Peyer's patch (tissue), 4 donors: ENCODE measurements at regions not wholly inside any gene's neighbourhood (a gene's known extent, or its start where the extent isn't known, plus 50 kb on each side); places are given as distances from the start of the nearest gene placed in this dataset.
A peak's percentile ranks its signal among the peaks of the same experiment; 100 is the strongest.

Experiments
- DNase-seq, 3 donors: peaks; one replicate each; pipeline ENCODE4 v3.0.0-alpha.2; 2017 to 2019
- H3K27ac ChIP-seq, 4 donors: fragments of 200-600 bp; sonication (generic); one replicate each; pipeline ENCODE4 v1.5.1; 2016 to 2019
- H3K27me3 ChIP-seq, 2 donors: fragments of 200-600 bp; sonication (generic); one replicate each; pipeline ENCODE4 v1.5.1; 2019
- H3K36me3 ChIP-seq, 3 donors: fragments of 200-600 bp; sonication (generic); one replicate each; pipeline ENCODE4 v1.5.1; 2016 to 2019
- H3K4me1 ChIP-seq, 4 donors: fragments of 200-600 bp; sonication (generic); one replicate each; pipeline ENCODE4 v1.5.1; 2016 to 2019
- H3K4me3 ChIP-seq, 4 donors: fragments of 200-600 bp; sonication (generic); 1 replicate in 3 of 4; 2 replicates in 1 of 4; pipeline ENCODE4 v1.5.1; 2016 to 2019; ENCODE audit warnings: mild to moderate bottlenecking in 1 of 4
- H3K9me3 ChIP-seq, 4 donors: fragments of 200-600 bp; sonication (generic); one replicate each; pipeline ENCODE4 v1.5.1; 2016 to 2019; ENCODE audit warnings: mild to moderate bottlenecking in 1 of 4
- POLR2A ChIP-seq, 2 donors: fragments of 450-650 bp; IDR thresholded peaks; one replicate each; pipeline ENCODE4 v1.5.1; 2017; ENCODE audit warnings: antibody characterized with exemption in 2 of 2, mild to moderate bottlenecking in 2 of 2, moderate library complexity in 2 of 2
- TF ChIP-seq, protein P1 (sequence below), 6 experiments: fragments of 450-650 bp in 4 of 6; fragments of 200-600 bp in 2 of 6; sonication (generic) in 1 of 6; IDR thresholded peaks; one replicate each; pipeline ENCODE4 v1.5.1; 2017 to 2019; ENCODE audit warnings: antibody characterized with exemption in 6 of 6, mild to moderate bottlenecking in 3 of 6, moderate library complexity in 1 of 6

DNA sequence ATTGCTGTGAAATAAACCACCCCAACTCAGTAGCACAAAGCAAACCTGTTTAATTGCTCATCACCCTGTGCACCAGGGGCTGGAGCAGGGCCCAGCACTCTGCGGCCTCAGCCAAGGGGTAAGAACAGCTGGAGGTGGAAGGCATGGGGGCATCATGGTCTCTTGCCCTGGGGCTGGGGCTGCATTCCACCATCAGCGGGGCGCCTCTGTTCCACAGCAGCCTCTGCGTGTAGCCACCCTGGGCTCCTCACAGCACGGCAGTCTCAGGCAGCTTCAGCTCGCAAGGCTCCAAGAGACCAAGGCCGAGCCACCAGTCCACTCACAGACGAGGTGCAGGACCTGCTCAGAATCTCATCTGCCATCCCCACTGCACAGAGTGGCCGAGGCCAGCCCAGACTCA is 630.7 kb downstream of the TBC1D22A start:
- TF ChIP-seq, protein P1, sequence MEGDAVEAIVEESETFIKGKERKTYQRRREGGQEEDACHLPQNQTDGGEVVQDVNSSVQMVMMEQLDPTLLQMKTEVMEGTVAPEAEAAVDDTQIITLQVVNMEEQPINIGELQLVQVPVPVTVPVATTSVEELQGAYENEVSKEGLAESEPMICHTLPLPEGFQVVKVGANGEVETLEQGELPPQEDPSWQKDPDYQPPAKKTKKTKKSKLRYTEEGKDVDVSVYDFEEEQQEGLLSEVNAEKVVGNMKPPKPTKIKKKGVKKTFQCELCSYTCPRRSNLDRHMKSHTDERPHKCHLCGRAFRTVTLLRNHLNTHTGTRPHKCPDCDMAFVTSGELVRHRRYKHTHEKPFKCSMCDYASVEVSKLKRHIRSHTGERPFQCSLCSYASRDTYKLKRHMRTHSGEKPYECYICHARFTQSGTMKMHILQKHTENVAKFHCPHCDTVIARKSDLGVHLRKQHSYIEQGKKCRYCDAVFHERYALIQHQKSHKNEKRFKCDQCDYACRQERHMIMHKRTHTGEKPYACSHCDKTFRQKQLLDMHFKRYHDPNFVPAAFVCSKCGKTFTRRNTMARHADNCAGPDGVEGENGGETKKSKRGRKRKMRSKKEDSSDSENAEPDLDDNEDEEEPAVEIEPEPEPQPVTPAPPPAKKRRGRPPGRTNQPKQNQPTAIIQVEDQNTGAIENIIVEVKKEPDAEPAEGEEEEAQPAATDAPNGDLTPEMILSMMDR (IDR thresholded peaks at IDR 0.05) = no peak
- no peak for TF ChIP-seq POLR2A (IDR thresholded peaks at IDR 0.05)
- no peaks in the 10 kb centered on the region for H3K27me3 ChIP-seq
- H3K27ac ChIP-seq = no peak overlapping the region
- H3K4me3 ChIP-seq = no peak overlapping the region
- no peaks in the 10 kb centered on the region for H3K9me3 ChIP-seq
- DNase-seq = peak in 1 of 3 donors; percentile 41
- H3K4me1 ChIP-seq = no peaks in the 10 kb centered on the region
- no peaks in the 10 kb centered on the region for H3K36me3 ChIP-seq

DNA sequence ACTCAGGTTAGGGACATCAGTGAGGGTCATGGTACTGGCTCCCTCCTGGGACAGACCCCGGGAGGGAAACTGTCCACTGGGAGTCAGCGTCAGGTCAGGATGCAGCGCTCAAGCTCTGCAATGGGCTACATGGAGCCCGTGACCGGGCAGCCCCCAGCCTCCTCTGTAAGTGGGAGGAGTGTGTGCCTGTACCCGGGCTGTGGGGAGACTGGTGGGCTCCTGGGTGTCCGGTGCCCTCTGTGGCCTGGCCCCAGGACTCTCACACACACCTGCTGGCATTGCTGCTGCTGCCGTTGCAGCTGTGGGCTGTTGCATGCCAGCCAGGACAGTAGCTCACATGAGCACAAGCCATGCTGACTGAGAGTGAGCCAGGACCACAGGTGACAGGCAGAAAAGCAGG is 630.3 kb downstream of the TBC1D22A start:
- TF ChIP-seq POLR2A (IDR thresholded peaks at IDR 0.05) = no peak
- TF ChIP-seq, protein P1 (IDR thresholded peaks at IDR 0.05) = no peak
- no peaks in the 10 kb centered on the region for H3K27me3 ChIP-seq
- H3K27ac ChIP-seq = no peak overlapping the region
- peak in 1 of 3 donors; percentile 15 for DNase-seq
- H3K4me3 ChIP-seq = no peak overlapping the region
- H3K36me3 ChIP-seq = no peaks in the 10 kb centered on the region
- H3K4me1 ChIP-seq = no peaks in the 10 kb centered on the region
- no peaks in the 10 kb centered on the region for H3K9me3 ChIP-seq

DNA sequence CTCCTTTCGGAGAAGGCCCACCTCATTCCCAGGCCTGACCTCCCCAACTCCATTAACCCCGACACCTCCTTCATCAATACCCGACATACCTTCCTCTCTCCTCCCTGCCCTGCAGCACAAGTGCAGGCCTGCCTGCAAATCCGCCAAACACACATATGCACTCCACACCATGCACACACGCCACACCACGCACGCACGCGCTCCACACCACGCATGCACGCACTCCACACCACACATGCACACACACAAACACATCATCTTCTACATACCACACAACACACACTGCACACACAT is 629.6 kb downstream of the TBC1D22A start:
- no peak for TF ChIP-seq POLR2A (IDR thresholded peaks at IDR 0.05)
- TF ChIP-seq, protein P1 (IDR thresholded peaks at IDR 0.05) = no peak
- H3K4me1 ChIP-seq = no peaks in the 10 kb centered on the region

DNA sequence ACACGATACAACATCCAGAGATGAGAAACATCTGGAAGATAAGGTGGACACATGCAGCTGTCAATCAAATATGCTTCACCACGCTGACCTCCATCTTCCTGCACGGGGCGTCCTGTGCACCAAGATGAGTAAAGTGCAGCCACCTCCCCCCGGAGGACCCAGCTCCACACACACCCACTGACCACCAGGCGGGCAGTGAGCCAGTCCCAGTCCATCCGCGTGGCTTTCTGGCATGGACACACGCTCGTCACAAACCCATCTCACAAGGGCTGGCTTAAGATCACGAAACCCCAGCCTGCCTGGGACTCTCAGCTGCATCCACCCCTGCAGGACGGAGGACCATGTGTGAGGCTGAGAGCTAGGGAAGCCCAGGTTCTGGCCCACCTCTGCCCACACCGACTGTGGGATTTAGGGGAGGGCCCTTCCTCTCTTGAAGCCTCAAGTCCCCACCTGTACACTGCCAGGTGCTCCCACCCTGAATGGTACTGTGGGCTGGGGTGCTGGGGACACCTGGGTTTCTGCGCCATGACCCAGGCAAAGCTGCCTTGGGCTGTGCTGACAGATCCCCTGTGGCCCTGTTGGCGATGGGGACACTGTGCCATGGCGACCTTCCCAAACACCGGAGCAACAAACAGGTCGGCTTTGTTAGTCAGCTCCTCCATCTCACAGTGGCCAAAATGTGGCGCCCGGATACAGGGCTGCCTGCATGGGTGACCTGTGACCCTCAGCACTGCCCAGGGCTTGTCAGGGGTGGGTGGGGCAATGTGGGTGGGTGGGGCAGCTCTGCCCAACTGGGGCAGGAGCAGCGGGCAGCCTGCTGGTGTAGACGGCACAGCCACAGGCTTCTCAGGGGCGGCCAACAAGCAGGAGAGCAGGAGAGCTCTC is 629.0 kb downstream of the TBC1D22A start:
- Histone ChIP-seq H3K4me3 (no peak overlapping the region), H3K27ac (no peak overlapping the region), H3K36me3 (no peaks in the 10 kb centered on the region), H3K9me3 (no peaks in the 10 kb centered on the region), H3K27me3 (no peaks in the 10 kb centered on the region), H3K4me1 (no peaks in the 10 kb centered on the region)
- DNase-seq = no peak
- TF ChIP-seq POLR2A (IDR thresholded peaks at IDR 0.05) = no peak
- TF ChIP-seq, protein P1 (IDR thresholded peaks at IDR 0.05) = no peak

More for the DNA sequence above, 629.6 kb downstream of the TBC1D22A start:
- H3K9me3 ChIP-seq = no peaks in the 10 kb centered on the region
- no peaks in the 10 kb centered on the region for H3K27me3 ChIP-seq
- H3K27ac ChIP-seq = no peak overlapping the region
- peak in 1 of 3 donors; percentile 22 for DNase-seq
- H3K36me3 ChIP-seq = no peaks in the 10 kb centered on the region
- no peak overlapping the region for H3K4me3 ChIP-seq

DNA sequence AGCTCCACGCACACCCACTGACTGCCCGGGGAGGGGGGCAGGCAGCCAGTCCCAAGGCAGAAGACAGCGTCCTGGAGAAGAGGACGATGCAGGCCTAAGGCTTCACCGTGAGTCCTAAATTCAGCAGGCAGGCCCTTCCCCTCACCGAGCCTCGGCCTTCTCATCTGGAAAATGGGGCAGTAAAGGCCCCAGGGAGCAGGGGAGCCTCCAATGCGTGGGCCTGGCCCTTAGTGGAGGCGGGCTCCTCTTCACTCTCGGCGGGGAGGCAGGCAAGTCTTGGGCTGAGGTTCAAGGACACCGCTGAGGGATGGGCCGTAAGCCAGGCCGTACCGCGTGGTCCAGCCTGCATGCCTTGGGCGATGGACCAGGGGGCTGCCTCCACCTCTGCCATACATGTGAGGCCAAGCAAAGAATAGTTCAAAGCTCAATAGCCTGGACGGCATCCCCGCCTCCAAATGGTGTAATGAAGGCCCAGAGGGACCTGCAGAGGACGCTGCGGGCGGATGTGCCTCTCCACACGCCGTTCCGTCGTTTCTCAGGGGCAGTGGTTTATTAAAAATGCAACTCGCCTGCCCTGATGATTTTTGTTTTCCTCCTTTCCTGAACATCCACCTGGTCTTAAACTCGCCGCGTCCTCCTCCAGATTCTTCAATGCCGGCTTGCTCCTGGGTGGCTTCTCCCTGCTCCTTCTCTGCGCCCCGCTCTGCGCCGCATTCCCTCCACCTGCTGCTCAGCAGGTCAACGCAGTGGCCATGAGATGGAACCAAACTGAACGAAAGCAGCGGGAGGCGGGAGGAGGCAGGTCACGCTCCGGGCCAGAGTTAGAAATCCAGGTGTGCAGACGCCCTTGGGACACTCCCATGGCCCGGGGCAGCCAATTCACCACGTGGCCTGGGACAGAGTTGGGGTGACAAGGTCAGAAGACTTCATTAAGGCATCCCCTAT is 627.8 kb downstream of the TBC1D22A start:
- DNase-seq = no peak
- no peaks in the 10 kb centered on the region for H3K4me1 ChIP-seq
- H3K27me3 ChIP-seq = no peaks in the 10 kb centered on the region
- H3K36me3 ChIP-seq = no peaks in the 10 kb centered on the region
- no peak overlapping the region for H3K4me3 ChIP-seq
- TF ChIP-seq, protein P1 (IDR thresholded peaks at IDR 0.05) = no peak
- TF ChIP-seq POLR2A (IDR thresholded peaks at IDR 0.05) = no peak
- no peaks in the 10 kb centered on the region for H3K9me3 ChIP-seq
- no peak overlapping the region for H3K27ac ChIP-seq
